ENCODE measurements at regions not wholly inside any gene's neighbourhood (a gene's known extent, or its start where the extent isn't known, plus 50 kb on each side); places are given as distances from the start of the nearest gene placed in this dataset.

DNA sequence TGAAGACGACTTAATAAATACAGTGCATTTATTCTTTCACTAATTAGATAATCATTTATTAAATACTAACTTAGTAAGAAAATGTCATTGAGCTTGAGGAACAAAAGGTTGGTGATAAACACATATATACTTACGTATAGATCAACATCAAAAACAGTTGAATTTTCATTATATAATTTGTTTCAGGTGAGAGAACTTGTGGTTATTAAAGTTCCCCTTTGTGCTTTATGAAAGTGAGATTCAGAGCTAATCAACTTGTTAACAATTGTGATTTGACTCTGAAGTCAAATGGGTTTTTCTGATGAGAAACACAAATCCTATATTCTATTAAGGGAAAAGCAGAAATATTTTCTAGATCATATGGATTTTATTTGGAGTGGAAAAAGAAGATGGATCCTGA is 524.0 kb downstream of the SOX11 start:
- Mint-ChIP-seq H3K4me3 (no peak overlapping the region), H3K36me3 (no peaks in the 10 kb centered on the region), H3K9me3 (no peaks in the 10 kb centered on the region), H3K27me3 (peaks cover 0 to 6% of the 10 kb centered on the region in 2 donors), H3K27ac (no peak overlapping the region), H3K4me1 (peaks cover 3 to 9% of the 10 kb centered on the region in 2 donors)
- no peak for ATAC-seq (replicated peaks)
- no peak for DNase-seq

DNA sequence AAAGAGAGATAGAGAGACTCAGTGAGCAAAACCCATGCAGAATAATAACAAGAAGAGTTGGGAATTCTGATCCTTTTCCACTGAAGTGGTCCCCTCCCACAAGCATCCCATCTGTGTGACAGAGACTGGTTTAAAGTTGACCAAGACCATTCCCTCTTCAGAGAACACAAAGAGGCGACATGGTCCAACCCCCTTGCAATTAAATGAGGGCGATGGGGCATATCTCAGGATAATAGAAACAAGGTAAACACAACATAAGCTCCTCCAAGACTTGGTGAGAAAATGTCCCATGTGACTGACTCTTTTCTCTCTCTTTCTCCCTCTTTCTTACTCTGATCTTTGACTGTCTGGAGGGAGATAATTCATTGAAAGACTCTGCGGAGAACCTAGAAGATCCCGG is 526.7 kb downstream of the SOX11 start:
- Mint-ChIP-seq H3K27me3 (no peaks in the 10 kb centered on the region), H3K27ac (no peak overlapping the region), H3K9me3 (no peaks in the 10 kb centered on the region), H3K36me3 (no peaks in the 10 kb centered on the region), H3K4me3 (no peak overlapping the region), H3K4me1 (peaks cover 9 to 10% of the 10 kb centered on the region in 2 donors)
- ATAC-seq (replicated peaks) (no peak), DNase-seq (no peak)

DNA sequence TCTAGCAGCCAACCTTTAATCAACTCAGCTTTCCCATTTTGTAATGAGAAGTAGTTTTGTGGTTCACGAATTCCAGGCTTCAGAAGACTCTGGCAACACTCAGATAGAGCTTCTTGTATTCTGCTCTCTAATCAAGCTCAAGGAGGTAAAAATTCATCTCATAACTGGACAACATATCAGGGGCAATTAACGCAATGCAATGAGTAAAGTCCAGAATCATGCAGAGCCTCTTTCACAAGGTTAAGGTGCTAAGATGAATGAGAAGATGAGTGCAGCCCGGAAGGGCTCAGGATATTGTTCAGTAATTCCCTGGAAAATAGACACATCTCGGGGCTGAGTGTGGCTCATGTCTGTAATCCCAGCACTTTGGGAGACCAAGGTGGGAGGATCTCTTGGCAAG is 527.7 kb downstream of the SOX11 start:
- Mint-ChIP-seq H3K36me3 (no peaks in the 10 kb centered on the region), H3K4me3 (no peak overlapping the region), H3K4me1 (peaks cover 16 to 20% of the 10 kb centered on the region in 2 donors), H3K27ac (no peak overlapping the region), H3K27me3 (no peaks in the 10 kb centered on the region), H3K9me3 (no peaks in the 10 kb centered on the region)
- no peak for ATAC-seq (replicated peaks)
- no peak for DNase-seq

DNA sequence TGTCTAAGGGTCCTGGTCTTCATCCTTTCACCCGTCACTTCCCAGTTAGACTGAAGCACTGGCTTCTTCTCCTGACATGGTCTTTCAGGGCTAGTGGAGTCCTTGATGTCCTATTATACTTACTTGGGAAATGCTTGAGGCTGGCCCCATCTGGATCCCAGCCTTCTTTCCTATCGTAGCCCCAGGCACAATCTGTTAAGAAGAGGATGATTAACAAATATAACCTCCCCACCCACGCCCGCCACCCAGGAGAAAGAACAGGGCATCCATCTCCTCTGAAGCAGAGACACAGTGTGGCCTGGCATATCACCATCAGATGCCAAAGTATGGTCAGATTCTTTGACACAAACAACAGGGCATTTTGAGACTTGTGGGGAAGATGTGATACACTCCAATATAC is 530.1 kb downstream of the SOX11 start:
- Mint-ChIP-seq H3K9me3 (peaks cover 0 to 1% of the 10 kb centered on the region in 2 donors), H3K36me3 (no peaks in the 10 kb centered on the region), H3K4me1 (peaks cover 18 to 20% of the 10 kb centered on the region in 2 donors), H3K27me3 (no peaks in the 10 kb centered on the region), H3K27ac (no peak overlapping the region), H3K4me3 (no peak overlapping the region)
- DNase-seq, result no peak
- ATAC-seq (replicated peaks), result no peak

DNA sequence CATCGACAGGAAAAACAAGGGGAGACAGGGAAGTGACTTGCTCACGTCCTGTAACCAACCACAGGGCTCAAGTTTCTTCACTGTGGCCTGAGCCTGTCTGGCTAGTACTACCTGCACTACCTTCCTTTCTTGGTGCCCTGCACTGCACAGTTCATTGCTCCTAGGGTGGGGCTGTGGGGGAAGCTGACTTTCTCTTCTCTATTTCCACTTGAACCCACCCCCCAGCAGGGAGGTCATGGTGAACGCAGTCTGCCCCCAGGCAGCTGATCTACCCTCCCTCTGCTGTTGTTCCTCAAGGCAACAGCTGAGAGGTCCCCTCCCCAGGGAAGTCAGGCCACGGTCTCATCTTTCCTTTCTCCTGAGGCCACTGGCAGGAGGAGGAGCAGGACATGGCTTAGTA is 532.1 kb downstream of the SOX11 start:
- H3K27ac Mint-ChIP-seq, result no peak overlapping the region
- peaks cover 0 to 1% of the 10 kb centered on the region in 2 donors for H3K9me3 Mint-ChIP-seq
- peak; percentile 68 to 88 for ATAC-seq (replicated peaks)
- H3K4me1 Mint-ChIP-seq, result peaks cover 18 to 20% of the 10 kb centered on the region in 2 donors
- H3K36me3 Mint-ChIP-seq, result no peaks in the 10 kb centered on the region
- H3K4me3 Mint-ChIP-seq, result no peak overlapping the region
- H3K27me3 Mint-ChIP-seq, result no peaks in the 10 kb centered on the region
- DNase-seq, result peak; percentile 2

DNA sequence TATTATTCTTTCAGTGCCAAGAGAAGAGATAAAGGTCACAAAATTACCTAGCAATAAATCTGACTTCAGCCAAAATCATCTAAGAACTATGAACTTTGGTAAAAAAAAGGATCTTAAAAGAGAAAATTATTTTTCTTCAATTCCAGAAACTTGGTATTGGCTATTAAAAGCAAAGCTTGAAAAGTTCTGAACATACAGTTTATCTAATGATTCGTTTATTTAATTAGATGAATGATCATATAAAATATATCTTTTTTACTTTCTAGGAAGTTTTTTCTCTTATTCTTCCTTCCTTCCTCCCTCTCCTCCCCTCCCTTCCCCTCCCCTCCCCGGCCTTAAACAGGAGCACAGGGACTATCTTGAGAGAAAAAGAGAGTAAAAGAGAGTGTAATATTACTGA is 536.1 kb downstream of the SOX11 start:
- Mint-ChIP-seq H3K36me3 (no peaks in the 10 kb centered on the region), H3K4me1 (peaks cover 19 to 27% of the 10 kb centered on the region in 2 donors), H3K9me3 (peaks cover 0 to 3% of the 10 kb centered on the region in 2 donors), H3K27me3 (no peaks in the 10 kb centered on the region), H3K4me3 (no peak overlapping the region), H3K27ac (no peak overlapping the region)
- ATAC-seq (replicated peaks) (no peak), DNase-seq (no peak)

DNA sequence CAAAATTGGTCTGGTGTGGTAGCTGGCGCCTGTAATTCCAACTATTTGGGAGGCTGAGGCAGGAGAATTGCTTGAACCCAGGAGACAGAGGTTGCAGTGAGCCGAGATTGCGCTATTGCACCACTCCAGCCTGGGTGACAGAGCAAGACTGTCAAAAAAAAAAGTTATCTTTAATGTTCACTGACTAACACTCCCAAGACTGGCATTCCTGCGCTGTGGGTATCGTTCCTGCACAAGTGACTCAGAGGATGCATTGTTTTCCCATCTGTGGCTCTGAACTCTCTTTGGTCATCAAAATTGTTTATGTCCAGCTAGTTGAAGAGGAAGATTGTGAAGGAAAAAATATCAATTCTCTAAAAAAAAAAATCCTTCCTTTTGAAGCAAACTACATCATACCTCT is 539.0 kb downstream of the SOX11 start:
- DNase-seq, result no peak
- H3K27ac Mint-ChIP-seq, result no peak overlapping the region
- H3K9me3 Mint-ChIP-seq, result peaks cover 0 to 2% of the 10 kb centered on the region in 2 donors
- H3K4me3 Mint-ChIP-seq, result no peak overlapping the region
- peaks cover 6 to 15% of the 10 kb centered on the region in 2 donors for H3K4me1 Mint-ChIP-seq
- no peaks in the 10 kb centered on the region for H3K36me3 Mint-ChIP-seq
- no peak for ATAC-seq (replicated peaks)
- no peaks in the 10 kb centered on the region for H3K27me3 Mint-ChIP-seq

DNA sequence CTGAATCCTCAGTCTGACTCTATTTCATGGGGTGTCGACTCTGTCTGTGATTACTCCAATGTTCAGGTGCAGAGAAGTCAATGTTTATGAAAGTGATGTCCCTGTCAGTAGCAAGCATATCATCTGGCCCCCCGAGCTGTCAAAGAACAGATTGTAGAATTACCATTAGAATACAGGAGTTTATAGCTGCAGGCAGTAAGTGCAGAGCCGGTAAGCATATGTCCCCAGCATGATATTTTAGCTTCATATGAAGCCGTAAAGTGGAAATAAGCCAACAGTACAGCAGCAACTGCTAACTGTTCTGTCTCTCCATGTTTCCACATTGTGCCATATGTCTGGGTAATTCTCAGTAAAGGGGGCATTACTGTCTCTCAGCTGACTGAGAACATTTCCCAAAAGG is 541.8 kb downstream of the SOX11 start:
- H3K9me3 Mint-ChIP-seq, result peaks cover 0 to 2% of the 10 kb centered on the region in 2 donors

DNA sequence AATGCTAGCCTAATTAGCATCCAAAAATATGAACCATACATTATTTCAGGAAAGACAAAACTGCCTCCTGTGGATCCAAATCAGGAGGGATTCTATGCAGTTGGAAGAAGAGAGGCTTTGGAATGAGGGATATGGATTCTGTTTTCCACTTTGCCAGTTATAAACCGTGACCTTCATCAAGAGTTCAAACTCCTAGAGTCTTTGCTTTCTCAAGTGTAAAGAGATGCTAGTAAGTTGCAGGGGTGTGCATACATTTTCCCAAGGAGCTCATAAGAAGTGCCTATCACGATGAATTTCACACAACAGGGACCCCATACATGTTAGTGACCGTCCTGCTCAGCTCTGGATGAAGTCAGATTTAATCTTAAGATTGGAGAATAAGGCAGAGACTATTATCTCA is 542.5 kb downstream of the SOX11 start:
- no peak for DNase-seq
- Mint-ChIP-seq H3K9me3 (peaks cover 0 to 2% of the 10 kb centered on the region in 2 donors), H3K27me3 (no peaks in the 10 kb centered on the region), H3K4me3 (no peak overlapping the region), H3K36me3 (no peaks in the 10 kb centered on the region), H3K4me1 (peaks cover 6 to 15% of the 10 kb centered on the region in 2 donors), H3K27ac (no peak overlapping the region)
- no peak for ATAC-seq (replicated peaks)

More for the DNA sequence above, 541.8 kb downstream of the SOX11 start:
- DNase-seq, result no peak
- Mint-ChIP-seq H3K27ac (no peak overlapping the region), H3K4me1 (peaks cover 6 to 15% of the 10 kb centered on the region in 2 donors), H3K36me3 (no peaks in the 10 kb centered on the region), H3K4me3 (no peak overlapping the region), H3K27me3 (no peaks in the 10 kb centered on the region)
- ATAC-seq (replicated peaks), result no peak

DNA sequence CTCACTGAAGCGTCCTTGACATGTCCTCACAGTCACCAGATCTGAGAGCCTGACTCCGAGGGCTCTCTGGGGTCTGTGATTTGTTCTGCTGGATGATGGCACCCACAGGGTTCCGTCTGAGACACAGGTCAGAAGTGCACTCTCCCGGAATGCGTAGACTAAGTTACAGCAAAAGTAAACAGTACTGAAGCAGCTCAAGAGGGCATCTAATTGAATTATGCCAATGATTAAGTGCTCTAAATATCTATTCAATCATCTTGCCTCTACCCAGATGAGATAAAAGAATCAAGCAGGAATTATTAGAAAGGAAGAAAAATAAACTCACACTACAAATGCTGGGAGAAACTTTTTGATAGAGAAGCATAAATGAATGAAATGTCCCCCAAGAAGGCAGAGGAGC is 544.1 kb downstream of the SOX11 start:
- DNase-seq, result no peak
- H3K27ac Mint-ChIP-seq, result no peak overlapping the region
- H3K9me3 Mint-ChIP-seq, result no peaks in the 10 kb centered on the region
- no peaks in the 10 kb centered on the region for H3K36me3 Mint-ChIP-seq
- no peak for ATAC-seq (replicated peaks)
- no peaks in the 10 kb centered on the region for H3K27me3 Mint-ChIP-seq
- H3K4me3 Mint-ChIP-seq, result no peak overlapping the region
- H3K4me1 Mint-ChIP-seq, result peaks cover 6 to 15% of the 10 kb centered on the region in 2 donors

DNA sequence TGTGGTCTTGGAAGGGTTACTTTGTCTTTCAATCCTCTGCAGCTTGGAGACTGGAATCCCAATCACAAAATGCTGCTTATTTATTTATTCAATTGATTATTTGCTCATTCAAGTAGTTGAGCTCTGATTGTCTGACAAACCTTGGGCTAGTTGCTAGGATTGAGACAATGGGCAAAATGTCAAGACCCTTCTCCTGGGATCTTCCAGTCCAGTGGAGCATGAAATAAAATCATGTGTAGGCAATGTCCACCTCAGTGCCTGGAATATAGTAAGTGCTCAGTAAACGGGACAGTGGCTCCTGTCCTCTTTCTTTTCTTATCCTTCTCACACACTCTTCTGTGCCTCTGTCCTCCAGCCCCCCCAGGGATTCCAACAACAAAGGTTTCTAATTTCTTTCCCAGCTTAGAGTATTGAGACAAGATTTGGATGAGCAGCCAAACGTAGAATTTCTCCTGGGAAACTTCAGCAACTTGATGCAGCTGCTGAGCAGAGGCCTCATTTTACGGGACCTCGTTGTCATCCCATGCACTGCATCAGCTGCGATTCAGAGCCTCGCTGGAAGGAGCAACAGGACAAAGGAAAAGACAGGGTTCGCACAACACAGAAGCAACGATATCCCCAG is 545.0 kb downstream of the SOX11 start:
- no peak overlapping the region for H3K4me3 Mint-ChIP-seq
- DNase-seq (no peak), ATAC-seq (replicated peaks) (no peak)
- H3K27ac Mint-ChIP-seq, result no peak overlapping the region
- no peaks in the 10 kb centered on the region for H3K36me3 Mint-ChIP-seq
- H3K9me3 Mint-ChIP-seq, result no peaks in the 10 kb centered on the region
- peaks cover 6 to 15% of the 10 kb centered on the region in 2 donors for H3K4me1 Mint-ChIP-seq
- H3K27me3 Mint-ChIP-seq, result no peaks in the 10 kb centered on the region

DNA sequence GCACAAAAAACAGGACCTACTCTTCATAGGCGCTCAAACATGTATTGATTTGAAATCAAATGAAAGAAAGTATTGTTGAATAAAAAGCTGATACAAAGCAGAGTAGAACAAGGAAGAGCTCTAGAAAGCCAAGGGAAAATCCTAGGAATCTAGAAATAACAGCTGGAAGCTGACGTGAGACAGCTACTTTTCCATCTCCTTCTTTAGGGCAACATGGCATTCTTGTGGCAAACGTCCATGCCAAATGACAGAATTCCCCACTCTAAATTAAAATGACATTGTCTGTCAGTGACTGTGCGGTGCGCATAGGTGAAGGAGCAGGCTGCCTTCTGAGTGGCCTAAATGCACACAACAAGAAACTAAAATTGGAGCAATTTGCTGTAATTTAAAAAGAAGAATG is 557.4 kb downstream of the SOX11 start:
- Mint-ChIP-seq H3K36me3 (no peaks in the 10 kb centered on the region), H3K9me3 (no peaks in the 10 kb centered on the region), H3K4me1 (peaks cover 0 to 9% of the 10 kb centered on the region in 2 donors), H3K27me3 (no peaks in the 10 kb centered on the region), H3K27ac (no peak overlapping the region), H3K4me3 (no peak overlapping the region)
- no peak for DNase-seq
- ATAC-seq (replicated peaks), result no peak

DNA sequence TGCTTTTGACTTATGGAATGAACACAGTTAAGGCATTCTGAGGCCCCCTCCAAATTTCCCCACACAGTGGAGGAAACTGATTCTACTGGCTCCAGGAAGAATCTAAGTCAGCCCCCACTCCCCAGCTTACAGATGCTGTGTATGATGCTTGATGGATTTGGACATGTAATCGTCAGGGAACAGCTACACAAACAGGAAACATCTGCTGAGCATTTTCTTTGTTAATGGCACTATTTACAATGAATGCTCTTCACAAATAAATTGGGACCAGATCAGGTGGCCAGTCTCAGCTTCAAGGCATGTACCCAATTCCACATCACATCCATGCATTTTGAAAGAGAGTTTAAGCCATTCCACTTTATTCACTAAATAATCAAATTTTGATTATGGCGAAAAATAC is 562.3 kb downstream of the SOX11 start:
- peaks cover 2 to 14% of the 10 kb centered on the region in 2 donors for H3K4me1 Mint-ChIP-seq
- no peak for DNase-seq
- no peak for ATAC-seq (replicated peaks)
- H3K4me3 Mint-ChIP-seq, result no peak overlapping the region
- H3K9me3 Mint-ChIP-seq, result no peaks in the 10 kb centered on the region
- no peaks in the 10 kb centered on the region for H3K36me3 Mint-ChIP-seq
- H3K27ac Mint-ChIP-seq, result no peak overlapping the region
- no peaks in the 10 kb centered on the region for H3K27me3 Mint-ChIP-seq

DNA sequence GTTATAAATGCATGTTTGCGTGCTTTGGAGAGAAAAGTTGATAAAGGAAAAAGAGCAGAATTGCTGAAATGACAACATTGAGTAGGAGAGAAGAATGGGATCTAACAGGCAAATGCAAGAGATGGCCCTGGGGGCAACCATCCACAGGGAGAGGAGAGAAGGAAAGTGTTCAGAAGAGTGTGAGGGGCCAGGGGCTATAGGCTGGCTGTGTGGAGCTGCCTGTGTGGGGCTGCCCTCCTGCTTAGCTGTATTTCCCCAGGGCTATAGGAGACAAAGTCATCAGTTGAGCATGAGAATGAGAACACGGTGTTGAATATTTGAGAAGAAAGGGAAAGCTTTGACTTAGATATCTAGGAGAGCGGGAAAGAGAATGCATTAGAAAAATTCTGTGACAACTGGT is 572.0 kb downstream of the SOX11 start:
- Mint-ChIP-seq H3K9me3 (peaks cover 0 to 1% of the 10 kb centered on the region in 2 donors), H3K27me3 (no peaks in the 10 kb centered on the region), H3K27ac (no peak overlapping the region), H3K4me1 (no peaks in the 10 kb centered on the region), H3K4me3 (no peak overlapping the region), H3K36me3 (no peaks in the 10 kb centered on the region)
- DNase-seq, result no peak
- no peak for ATAC-seq (replicated peaks)

DNA sequence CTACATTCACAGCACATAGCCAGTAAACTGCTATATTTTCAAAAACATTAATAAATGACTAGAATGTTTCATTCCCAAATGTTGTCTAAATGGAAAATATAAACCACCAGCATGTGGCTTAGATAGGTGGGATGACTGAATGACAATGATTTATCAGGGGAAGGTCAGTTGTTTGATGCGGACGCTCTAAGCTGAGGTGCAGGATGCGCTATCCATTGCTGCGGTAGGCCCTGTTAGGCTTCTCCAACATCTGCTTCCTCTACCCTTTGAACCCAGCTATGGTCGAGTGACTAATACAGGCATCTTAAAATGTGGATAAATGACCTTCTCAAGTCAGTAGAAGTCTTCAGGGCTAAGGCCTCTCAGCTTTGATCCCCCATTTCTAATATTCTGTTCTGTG is 584.2 kb downstream of the CMPK2 start:
- Mint-ChIP-seq H3K27ac (no peak overlapping the region), H3K36me3 (no peaks in the 10 kb centered on the region), H3K4me3 (no peak overlapping the region), H3K4me1 (no peaks in the 10 kb centered on the region), H3K9me3 (peaks cover 0 to 1% of the 10 kb centered on the region in 2 donors), H3K27me3 (no peaks in the 10 kb centered on the region)
- ATAC-seq (replicated peaks), result no peak
- no peak for DNase-seq

DNA sequence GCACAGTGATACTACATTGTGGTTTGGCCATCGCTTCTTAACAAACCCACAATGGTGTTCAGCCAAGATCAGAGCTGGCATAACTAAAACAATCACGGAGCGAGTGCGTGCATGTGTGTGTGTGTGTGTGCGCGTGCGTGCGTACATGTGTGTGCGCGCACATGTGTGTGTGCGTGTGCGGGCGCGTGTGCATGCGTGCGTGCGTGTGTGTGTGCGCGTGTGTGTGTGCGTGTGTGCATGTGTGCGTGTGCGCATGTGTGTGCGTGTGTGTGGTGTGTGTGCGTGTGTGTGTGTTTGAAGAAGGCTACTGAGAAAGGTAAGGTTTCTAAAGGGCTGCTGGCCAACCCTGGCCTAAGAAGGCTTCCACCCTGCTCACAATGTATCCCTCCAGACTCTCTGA is 582.4 kb downstream of the CMPK2 start:
- no peak overlapping the region for H3K4me3 Mint-ChIP-seq

More for the DNA sequence above, 582.4 kb downstream of the CMPK2 start:
- ATAC-seq (replicated peaks) (no peak), DNase-seq (no peak)
- Mint-ChIP-seq H3K4me1 (no peaks in the 10 kb centered on the region), H3K27ac (no peak overlapping the region), H3K9me3 (peaks cover 0 to 1% of the 10 kb centered on the region in 2 donors), H3K27me3 (no peaks in the 10 kb centered on the region), H3K36me3 (no peaks in the 10 kb centered on the region)

Data from stimulated activated naive B cell treated with anti-CD40 and anti-IgM and Interleukin-4, amounts not matched to agents 10 μg/mL and 1 μg/mL and 100 μg/mL, for 72 hours (primary cell).